HG02623 (cell line): ENCODE measurements at regions not wholly inside any gene's neighbourhood (a gene's known extent, or its start where the extent isn't known, plus 50 kb on each side); places are given as distances from the start of the nearest gene placed in this dataset.

ENCODE experiments used
- ATAC-seq: cut with Tn5 transposase; IDR thresholded peaks from one replicate; pipeline ENCODE4 v1.9.1; 2021; ENCODE audit warnings: moderate library complexity; ENCODE audit not compliant: unreplicated experiment

DNA sequence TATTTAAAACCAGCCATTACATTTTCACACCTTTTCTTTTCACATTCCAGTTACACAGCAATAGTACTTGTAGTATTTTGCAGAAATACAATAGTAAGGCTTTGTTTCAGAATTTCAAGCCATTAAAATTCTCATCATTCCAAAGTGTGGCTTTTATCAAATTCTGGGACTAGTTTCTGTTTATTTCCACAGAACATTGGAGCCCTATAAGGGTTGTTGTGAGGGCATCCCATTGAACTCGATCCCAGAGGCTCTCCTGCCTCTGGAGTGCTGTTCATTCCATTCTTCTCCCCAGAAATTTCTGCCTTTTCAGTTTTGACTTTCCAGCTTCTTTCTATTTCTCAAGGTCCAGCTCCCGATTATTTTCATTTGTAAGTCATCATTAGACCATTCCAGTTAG lies 645.5 kb downstream of the ADGRL2 start:
- no peak for ATAC-seq

DNA sequence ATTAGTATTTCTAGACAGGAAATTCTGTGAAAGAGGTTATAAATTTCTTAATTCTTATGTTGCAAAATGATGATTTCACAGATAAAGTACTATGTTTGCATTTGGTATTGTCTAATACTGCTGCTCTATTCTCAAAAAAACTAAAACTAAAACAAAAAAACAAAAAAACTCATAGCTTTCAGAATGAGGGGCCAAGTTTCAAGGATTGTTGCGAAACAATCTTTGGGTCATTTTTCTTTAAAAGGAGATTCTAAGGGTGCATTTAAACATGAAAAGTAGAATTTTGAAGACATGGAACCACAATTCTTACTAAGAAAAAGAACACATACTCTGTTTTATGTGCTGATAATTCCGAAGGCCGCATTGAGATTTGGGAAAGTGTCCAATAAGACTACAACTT lies 645.1 kb downstream of the ADGRL2 start:
- ATAC-seq = no peak

DNA sequence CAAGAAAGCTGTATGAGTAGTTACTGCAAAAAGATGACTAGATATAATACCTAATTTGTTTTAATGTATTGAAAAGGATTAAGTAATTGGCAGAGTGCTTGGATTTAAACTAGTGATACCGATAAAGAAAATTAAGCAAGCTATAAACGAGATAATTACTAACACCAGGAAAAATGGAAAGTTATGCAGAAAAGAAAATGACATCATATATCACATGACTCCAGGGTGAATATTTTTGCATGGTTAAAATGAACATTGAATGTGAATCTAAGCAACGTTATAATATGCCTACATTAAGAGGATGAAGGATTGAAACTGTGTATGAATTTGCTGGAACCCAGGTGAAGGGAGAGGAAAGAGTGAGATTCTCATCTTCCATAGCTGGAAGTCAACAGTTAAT lies 644.4 kb downstream of the ADGRL2 start:
- ATAC-seq = no peak

DNA sequence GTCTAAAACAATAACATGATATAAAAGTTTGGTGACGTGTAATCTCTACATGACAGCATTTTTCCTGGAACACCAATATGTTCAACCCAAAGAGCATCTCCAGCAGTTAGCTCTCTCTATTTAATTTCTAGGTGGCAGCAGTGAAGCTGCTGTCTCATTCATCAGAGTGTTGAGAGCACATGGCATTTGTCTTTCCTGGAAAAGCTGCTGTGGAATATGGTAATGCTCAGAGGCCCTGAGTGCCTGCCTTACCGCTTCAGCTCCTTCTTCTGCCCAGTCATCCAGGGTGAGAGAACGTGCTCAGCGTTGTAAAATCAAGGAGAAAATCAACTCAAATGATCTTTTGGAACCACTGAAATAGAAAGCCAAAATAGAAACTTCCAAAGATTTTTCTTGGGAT lies 640.7 kb downstream of the ADGRL2 start:
- ATAC-seq = no peak

DNA sequence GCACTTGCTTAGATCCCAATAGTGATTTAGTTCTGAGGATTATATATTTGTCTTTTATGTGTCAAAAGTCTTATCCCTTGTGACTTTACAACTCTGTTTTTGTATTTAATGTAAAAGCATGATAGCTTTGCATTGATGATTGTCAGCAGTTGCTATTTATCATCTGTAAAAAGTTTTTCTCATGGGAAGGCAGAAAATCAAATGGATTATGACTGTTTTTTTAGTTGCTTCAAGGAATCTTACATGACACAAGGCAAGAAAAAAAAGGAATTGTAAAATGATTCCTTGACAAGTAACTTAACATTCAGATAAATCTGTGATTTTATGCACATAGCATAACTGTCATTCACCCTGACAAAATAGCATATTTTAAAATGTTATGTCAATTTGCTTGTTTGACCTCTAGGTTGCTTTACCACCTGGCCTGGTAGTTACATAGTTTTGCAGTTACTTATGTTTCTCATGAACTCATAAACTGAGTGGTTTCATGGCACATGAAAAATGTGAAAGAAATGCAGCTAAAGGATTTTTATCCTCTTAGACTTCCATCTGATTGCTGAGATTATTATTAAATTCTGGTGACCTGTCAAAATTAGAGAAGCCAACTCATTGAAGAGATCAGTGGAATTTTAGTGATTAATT lies 622.6 kb downstream of the ADGRL2 start:
- ATAC-seq = no peak

DNA sequence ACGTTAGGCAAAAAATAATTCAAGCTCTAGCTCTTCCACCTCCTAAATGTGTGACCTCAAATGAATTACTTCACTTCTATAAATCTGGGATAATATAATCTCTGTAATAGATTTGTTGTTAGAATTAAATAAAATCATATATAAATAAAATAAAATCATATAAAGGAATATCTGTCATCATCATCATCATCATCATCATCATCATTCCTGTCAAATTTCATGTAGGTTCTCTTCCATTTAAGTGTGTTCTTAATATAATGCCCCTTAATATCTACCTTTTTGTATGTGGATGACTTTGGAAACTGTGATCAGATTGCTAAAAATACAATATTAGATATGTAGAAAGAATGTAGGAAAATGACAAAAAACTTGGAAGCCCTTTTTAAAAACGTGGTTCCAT lies 621.0 kb downstream of the ADGRL2 start:
- no peak for ATAC-seq

DNA sequence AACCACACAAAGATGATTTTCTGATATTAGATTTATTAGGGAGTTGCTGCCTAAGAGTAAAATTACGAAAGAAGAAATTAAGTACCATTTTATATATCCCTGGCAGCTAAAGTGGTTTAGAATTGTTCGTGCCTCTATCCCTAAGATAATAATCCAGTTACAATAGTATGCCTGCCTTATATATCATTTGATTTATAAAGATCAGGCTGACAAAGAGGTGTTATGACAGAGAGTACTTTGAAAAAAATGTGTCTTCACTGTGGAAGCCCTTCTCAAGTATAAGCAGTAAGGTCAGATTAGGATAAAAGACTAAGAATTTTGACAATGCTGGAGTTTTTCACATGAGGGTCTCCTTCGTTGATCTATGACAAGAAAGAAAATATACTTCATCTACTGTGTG lies 619.9 kb downstream of the ADGRL2 start:
- ATAC-seq = no peak

DNA sequence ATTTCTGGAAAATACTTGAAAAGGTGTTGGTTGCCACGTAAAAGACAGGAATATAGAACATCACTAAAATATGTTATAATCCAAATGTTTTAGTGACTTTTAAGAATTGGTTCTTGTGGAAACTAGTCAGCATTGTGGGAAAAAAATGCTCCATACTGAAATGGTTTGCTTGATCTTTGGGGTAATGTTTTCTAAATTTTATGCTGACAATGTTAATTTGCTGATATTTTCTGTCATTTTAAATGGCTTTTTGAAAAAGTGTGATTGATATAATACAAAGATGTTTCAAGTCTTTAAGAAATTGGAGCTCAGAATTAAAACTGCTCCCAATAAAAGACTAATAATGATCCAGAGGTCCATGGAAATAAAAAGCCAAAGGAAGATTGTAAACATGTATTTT lies 610.9 kb downstream of the ADGRL2 start:
- ATAC-seq = no peak

DNA sequence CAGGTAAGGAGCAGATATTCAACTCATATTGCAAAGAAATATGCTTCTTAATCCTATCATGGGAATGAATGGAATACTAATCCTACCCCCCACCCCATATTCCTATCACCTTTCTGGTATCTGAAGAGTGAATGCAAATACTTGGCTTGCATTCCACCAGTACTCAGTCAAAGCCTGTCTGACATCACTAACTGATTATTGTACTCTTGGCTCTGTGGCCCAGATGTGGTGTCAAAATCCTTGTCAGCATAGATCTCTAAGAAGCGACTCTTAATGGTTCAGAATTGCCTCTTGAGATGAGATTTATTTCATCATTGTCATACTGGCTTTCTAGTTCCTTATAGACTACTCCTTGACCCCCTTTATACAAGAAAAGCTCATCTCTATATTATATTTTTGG lies 604.6 kb downstream of the ADGRL2 start:
- no peak for ATAC-seq

DNA sequence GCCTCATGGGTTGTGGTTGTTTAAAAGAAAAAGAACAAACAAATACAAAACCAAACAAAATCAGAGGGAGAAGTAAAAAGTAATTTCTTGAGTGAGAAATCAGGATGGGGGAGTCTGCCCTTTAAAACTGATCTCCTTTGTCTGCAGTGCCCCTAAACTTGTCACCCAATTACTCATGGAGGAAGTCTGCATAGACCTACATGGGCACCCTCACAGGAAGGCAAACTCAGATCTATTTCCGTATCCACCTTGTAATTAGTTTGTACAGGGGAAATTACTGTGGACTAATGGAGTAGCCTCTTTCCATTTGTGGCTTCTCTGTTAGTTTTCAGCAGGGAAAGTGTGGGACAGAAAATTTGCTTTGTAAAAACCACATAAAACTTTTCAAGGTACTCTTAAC lies 600.4 kb downstream of the ADGRL2 start:
- ATAC-seq = no peak

DNA sequence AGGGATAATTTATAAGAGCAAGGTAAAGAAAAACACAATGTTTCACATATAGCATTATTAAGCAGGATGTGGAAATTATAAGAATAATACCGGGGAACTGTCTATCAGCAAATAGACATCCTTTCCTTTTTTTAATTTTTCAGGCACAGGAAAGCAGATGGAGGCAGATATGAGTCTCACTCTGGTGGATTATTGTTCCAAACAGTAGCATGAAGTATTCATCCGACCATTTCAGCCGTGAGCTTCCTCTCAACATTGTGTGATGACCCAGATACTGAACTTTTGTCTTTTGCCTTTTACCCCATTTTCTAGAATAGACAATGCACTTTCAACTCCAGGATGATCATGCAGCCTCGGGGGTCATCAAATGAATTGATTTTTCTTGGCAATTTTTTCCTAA lies 599.8 kb downstream of the ADGRL2 start:
- ATAC-seq = no peak

DNA sequence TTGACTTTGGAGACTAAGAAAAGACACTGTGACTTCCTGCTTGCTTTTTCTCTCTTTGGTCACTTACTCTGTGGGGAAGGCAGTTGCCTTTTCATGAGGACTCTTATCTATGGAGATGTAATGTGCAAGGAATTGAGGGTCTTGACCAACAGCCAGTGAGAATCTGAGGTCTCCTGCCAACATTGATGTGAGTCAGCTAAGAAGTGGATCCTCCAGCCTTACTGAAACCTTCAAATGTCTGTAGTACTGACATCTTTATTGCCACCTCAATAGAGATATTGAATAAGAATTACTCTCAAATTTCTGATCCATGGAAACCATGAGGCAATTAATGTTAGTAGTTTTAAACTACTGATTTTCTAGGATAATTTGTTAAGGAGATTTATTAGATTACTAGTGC lies 598.4 kb downstream of the ADGRL2 start:
- ATAC-seq = no peak

DNA sequence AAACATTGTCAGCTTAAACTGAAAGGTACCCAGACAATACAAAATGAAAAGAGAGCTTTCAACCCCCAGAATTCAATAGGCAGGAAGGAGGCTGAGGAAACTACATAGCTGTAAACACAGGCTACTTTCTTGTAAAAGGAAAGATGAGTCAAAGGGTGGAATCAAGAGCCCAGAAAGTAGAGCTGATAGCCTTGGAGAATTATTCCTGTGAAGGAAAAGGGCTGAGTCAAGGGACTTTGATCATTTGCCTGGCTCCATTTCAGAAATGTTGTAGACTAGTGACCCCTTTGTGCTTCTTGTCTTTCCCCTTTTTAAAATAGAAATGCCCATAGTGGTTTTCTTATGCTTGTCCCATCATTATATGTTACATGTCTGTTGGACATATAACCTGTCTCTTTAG lies 597.6 kb downstream of the ADGRL2 start:
- ATAC-seq = no peak

DNA sequence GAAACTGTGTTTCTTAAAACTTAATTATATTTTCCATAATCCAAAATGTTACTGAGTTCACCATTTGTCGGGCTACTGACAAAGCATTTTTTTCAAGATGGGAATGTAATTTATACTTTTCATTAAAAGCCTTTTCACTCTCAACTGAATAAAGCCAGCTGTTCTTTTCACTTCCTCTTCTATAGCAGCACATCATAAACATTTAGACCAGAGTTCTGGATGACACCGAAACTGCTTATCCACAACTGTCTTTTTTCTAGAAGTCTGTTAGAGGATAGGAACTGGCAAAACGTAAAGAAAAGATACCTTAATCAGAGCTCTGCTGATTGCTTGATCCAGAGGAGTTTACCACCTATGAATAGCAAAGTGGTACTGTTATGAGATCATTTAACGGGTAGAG lies 594.7 kb downstream of the ADGRL2 start:
- no peak for ATAC-seq

DNA sequence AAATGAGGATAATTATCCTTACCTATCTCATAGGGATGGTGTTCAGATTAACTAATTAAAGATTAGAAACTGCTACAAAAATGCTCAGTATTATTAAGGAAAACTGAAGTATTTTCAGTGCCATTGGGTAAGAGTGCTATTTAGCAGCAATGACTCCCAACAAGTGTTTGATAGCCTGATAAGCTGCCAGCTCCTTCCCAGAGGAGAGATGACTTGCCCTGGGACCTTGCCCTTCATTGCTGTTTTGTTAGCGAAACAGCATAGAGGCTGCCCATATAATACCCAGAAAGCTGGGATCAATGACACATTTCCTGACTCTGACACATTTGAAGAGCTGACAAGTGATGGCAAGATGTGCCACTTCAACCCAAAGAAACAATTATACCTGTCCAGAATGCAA lies 592.2 kb downstream of the ADGRL2 start:
- no peak for ATAC-seq

DNA sequence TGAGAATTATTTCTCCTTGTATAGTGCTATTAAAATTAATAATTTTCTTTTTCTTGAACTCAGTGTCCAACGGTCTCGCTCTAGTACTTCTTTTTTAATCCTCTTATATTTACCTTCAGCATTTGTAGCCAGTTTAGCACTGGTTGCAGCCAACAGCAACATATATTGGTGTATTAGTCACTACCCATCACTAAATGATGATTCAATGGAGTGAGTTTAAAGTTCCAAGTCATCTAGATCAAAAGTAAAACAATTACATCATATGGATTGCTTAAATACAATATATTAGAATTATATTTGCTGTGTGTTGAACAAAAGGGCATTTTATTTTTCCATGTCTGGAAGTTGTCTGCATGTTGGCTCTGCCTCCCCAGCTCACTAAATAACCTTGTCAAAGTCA lies 591.8 kb downstream of the ADGRL2 start:
- no peak for ATAC-seq

DNA sequence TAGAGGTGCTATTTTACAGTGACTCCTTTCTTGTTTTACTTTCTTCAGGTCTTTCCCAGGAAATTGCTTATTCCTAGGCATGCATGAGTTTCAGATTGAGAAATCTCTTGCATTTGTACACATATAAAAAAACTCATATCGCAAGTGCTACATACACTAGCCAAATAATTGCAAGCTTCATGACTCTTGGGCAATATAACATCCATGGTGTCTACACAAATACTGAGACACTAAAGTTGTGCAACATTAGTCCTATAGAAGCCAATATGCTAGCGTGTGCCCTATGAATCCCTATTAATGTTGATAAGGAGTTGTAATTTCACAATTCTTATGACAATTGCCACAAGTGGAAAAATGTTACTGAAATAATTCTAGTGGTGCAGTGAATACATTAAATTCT lies 591.0 kb downstream of the ADGRL2 start:
- ATAC-seq = no peak

DNA sequence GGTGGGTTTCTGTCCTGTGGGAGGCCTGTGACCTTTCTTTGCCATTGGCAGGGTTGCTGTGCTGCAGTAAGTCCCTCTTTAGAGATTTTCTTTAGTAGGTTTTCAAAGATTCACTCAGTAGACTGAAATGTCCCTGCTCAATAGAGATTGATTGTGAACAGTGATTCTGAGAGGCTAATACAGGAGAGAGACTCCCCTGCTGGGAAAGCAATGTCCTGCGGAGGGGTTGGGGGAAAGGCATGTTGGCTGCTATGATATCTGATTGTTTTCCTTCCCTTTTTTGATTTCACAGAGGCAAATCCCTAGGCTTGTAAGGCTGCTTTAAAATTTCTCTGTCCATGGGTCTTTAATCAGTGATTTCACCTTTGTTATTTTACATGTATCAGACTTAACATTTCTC lies 589.9 kb downstream of the ADGRL2 start:
- no peak for ATAC-seq

DNA sequence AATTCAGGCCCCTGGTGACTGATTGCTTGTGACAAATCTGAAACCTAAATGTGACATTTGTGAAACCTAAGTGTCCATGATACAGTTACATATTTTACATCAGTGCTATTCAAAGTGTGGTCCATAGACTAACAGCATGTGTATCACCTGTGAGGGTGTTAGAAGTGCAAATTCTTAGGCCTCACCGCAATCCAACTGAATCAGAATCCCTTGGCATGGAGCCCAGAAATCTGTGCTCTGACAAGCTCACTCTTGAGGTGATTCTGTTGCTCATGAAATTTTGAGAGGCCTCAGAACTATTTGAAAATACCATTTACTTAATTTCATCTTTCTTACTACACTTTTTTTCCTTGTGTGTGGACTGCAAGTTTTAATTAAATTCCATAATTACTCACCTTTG lies 587.9 kb downstream of the ADGRL2 start:
- ATAC-seq = no peak

DNA sequence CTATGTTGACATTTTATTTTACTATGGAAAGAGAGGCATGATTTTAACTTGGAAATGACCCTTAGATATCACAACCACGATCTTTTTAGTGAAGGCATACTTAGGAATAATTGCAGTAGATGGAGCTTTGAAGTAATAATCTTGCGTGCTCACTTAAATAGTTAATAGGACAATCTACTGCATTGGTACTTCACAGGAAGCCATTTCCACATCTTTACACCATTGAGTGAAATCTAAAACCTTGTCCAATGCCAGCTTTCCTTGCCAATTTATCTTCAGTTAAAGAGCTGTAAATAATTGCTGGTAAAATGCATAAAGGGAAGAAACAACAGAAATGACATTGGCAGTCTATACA lies 586.3 kb downstream of the ADGRL2 start:
- ATAC-seq = no peak

DNA sequence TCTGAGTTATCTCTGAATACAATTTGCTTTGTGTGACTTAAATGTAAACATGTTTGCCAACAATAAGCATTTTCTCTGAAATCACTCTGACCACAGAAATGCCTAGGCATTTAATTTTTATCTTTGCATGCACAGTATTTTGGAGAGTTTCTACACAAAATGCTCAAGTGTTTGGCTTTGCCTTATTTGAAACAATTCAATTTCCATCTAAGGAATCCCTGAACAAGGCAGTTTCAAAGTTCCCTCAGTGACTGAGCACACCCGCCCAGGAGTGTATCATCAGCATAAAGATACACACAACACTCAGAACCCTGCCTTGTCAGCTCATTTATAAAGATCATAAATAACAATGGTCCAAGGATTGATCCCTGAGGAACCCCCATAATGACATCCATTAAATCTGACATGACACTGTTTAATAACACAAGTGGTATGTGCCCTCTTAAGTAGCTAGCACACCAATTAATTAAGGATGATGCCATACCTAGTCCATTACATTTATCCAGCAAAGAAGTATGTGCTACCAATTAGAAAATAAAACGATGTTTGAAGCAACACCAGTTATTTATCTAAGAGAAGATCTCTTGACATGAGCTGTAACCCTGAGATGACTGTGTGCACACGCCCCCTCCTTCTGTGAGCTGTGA lies 585.8 kb downstream of the ADGRL2 start:
- ATAC-seq = no peak

DNA sequence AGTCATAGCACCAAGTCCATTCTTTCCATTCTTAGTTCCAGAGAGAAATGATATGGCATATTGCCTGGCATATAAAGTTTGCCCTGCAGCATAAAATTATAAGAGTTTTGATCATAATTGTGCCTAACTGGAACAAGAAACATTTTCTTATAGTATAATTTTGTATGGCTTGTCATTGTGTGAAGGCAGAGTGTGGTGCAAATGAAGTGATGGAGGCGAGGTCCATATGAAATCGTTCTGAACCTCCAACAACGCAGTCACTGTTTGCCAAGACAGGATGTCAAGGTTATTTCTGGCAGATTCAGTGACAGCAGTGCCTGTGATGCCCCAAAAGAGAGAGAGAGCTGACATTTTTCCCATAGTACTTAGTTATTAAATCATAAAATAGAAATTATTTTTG lies 584.0 kb downstream of the ADGRL2 start:
- no peak for ATAC-seq

DNA sequence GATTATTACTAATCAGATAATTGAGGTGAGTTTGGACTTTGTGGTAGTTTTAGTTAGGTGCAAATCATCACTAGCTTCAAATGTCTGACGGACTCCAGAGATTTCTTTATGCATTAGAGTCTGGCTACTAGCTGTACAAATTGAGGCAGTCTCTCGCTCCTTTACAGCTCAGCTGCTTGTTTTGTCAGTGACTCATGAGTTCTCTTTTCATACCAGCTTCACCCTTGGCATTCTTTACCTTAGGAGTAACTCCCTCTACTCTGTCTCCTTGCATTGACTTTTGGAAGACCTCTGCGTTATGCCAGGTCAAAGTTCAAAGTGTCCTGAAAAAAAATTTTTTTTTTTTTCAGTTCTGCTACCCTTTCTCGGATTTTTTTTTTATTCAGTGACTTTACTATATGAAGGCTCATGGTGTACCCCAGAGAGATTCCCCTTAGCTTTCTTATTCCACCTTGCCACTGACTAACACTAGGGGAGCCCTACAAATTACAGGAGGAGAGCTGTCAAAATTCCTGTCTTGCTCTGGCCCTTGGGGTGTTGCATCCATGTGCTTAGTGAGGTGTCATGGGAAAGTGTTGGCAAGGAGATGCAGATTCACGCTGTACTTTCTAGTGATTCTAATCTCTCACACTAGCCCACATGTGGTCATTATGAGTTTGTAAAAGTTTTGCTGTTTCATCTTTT lies 576.6 kb downstream of the ADGRL2 start:
- ATAC-seq = no peak
